Gastrocnemius medialis (tissue), 4 donors: ENCODE measurements at regions not wholly inside any gene's neighbourhood (a gene's known extent, or its start where the extent isn't known, plus 50 kb on each side); places are given as distances from the start of the nearest gene placed in this dataset.

Experiments used
- ATAC-seq, 2 donors: fragments of 150-250 bp; one replicate each; pipeline ENCODE4 v1.9.1; 2016
- DNase-seq, 2 donors: peaks; one replicate each; pipeline ENCODE4 v3.0.0-alpha.2; 2019
- H3K27ac ChIP-seq, 4 donors: fragments of 200-600 bp; sonication (generic); 1 replicate in 1 of 4; 2 replicates in 3 of 4; pipeline ENCODE4 v1.5.1; 2016 to 2018; ENCODE audit warnings: mild to moderate bottlenecking in 2 of 4, moderate library complexity in 1 of 4
- H3K27me3 ChIP-seq, 3 donors: fragments of 200-600 bp; sonication (generic) in 2 of 3; 1 replicate in 1 of 3; 2 replicates in 2 of 3; pipeline versions ENCODE4 v1.5.1 to v1.6.0; 2016 to 2019; ENCODE audit warnings: mild to moderate bottlenecking in 1 of 3, moderate library complexity in 1 of 3
- H3K36me3 ChIP-seq, 2 donors: fragments of 200-600 bp; sonication (generic) in 1 of 2; one replicate each; pipeline ENCODE4 v1.5.1; 2017 to 2018
- H3K4me1 ChIP-seq, 2 donors: fragments of 200-600 bp; sonication (generic) in 1 of 2; one replicate each; pipeline ENCODE4 v1.5.1; 2016 to 2017; ENCODE audit warnings: mild to moderate bottlenecking in 2 of 2
- H3K4me3 ChIP-seq, 4 donors: fragments of 200-600 bp; sonication (generic) in 3 of 4; 1 replicate in 1 of 4; 2 replicates in 3 of 4; pipeline ENCODE4 v1.5.1; 2016 to 2019; ENCODE audit warnings: mild to moderate bottlenecking in 2 of 4
- H3K9me3 ChIP-seq, 3 donors: fragments of 200-600 bp; sonication (generic) in 2 of 3; 1 replicate in 1 of 3; 2 replicates in 2 of 3; pipeline ENCODE4 v1.5.1; 2016 to 2019
- CTCF ChIP-seq, 5 experiments: fragments of 450-650 bp in 3 of 5; fragments of 200-600 bp in 2 of 5; sonication (generic) in 2 of 5; IDR thresholded peaks in 4 of 5; conservative IDR thresholded peaks in 1 of 5; 1 replicate in 4 of 5; 2 replicates in 1 of 5; pipeline ENCODE4 v1.5.1; 2016 to 2019; ENCODE audit warnings: antibody characterized with exemption in 5 of 5, mild to moderate bottlenecking in 3 of 5, moderate library complexity in 3 of 5
- POLR2A ChIP-seq, 2 donors: fragments of 450-650 bp; IDR thresholded peaks; one replicate each; pipeline ENCODE4 v1.6.1; 2017; ENCODE audit warnings: antibody characterized with exemption in 2 of 2, mild to moderate bottlenecking in 2 of 2, moderate library complexity in 2 of 2
- in situ Hi-C, 4 donors: fragments of 200-750 bp; cut with MboI; loops; one replicate each; pipeline versions ENCODE4 v1.15.0 to v1.8.0; 2017; ENCODE audit warnings: low sequenced_read_pairs in 4 of 4
- intact Hi-C: fragments of 100-400 bp; cut with DNase I; formaldehyde crosslinking; loops from one replicate; pipeline ENCODE4 v1.15.1; 2023; ENCODE audit warnings: low total_unique reads

- intact Hi-C loops (no loop called here), in situ Hi-C loops (no loop called here)
- Histone ChIP-seq H3K4me1 (no peaks in the 10 kb centered on the region), H3K36me3 (no peaks in the 10 kb centered on the region), H3K27ac (no peak overlapping the region), H3K9me3 (no peaks in the 10 kb centered on the region), H3K27me3 (no peaks in the 10 kb centered on the region), H3K4me3 (no peak overlapping the region)
- ATAC-seq (no peak), DNase-seq (no peak)
- TF ChIP-seq CTCF (IDR thresholded peaks at IDR 0.05 in 4 of 5, conservative IDR thresholded peaks at IDR 0.05 in 1 of 5) (no peak), POLR2A (IDR thresholded peaks at IDR 0.05) (no peak)
These were observed 380.9 kb upstream of the STXBP6 start for GRCh38 chr14:25430808-25431207.

GRCh38 chr14:25412998-25413397 is 363.1 kb upstream of the STXBP6 start:
- intact Hi-C loops, result no loop called here
- in situ Hi-C loops, result no loop called here

GRCh38 chr14:25411781-25412757 is 362.1 kb upstream of the STXBP6 start:
- H3K9me3 ChIP-seq, result no peaks in the 10 kb centered on the region
- H3K27me3 ChIP-seq, result no peaks in the 10 kb centered on the region
- no peak overlapping the region for H3K27ac ChIP-seq
- intact Hi-C loops, result no loop called here
- TF ChIP-seq POLR2A (IDR thresholded peaks at IDR 0.05) (no peak), CTCF (IDR thresholded peaks at IDR 0.05 in 4 of 5, conservative IDR thresholded peaks at IDR 0.05 in 1 of 5) (peak in 1 of 5 experiments; percentile 19)
- no peaks in the 10 kb centered on the region for H3K36me3 ChIP-seq
- H3K4me1 ChIP-seq, result no peaks in the 10 kb centered on the region
- DNase-seq, result peak in 1 of 2 donors; percentile 12
- in situ Hi-C loops, result no loop called here
- H3K4me3 ChIP-seq, result no peak overlapping the region
- no peak for ATAC-seq

More at GRCh38 chr14:25412998-25413397, 363.1 kb upstream of the STXBP6 start:
- Histone ChIP-seq H3K9me3 (no peaks in the 10 kb centered on the region), H3K4me3 (no peak overlapping the region), H3K27ac (no peak overlapping the region), H3K36me3 (no peaks in the 10 kb centered on the region), H3K27me3 (no peaks in the 10 kb centered on the region), H3K4me1 (no peaks in the 10 kb centered on the region)
- no peak for ATAC-seq
- no peak for DNase-seq
- TF ChIP-seq CTCF (IDR thresholded peaks at IDR 0.05 in 4 of 5, conservative IDR thresholded peaks at IDR 0.05 in 1 of 5) (no peak), POLR2A (IDR thresholded peaks at IDR 0.05) (no peak)

GRCh38 chr14:25406818-25407217 is 356.9 kb upstream of the STXBP6 start:
- TF ChIP-seq CTCF (IDR thresholded peaks at IDR 0.05 in 4 of 5, conservative IDR thresholded peaks at IDR 0.05 in 1 of 5) (no peak), POLR2A (IDR thresholded peaks at IDR 0.05) (no peak)
- H3K9me3 ChIP-seq, result no peaks in the 10 kb centered on the region
- intact Hi-C loops, result no loop called here
- no peak overlapping the region for H3K4me3 ChIP-seq
- DNase-seq (no peak), ATAC-seq (no peak)
- in situ Hi-C loops, result no loop called here
- no peak overlapping the region for H3K27ac ChIP-seq
- H3K27me3 ChIP-seq, result no peaks in the 10 kb centered on the region
- H3K4me1 ChIP-seq, result no peaks in the 10 kb centered on the region
- no peaks in the 10 kb centered on the region for H3K36me3 ChIP-seq
